KG1 (cell line): ENCODE measurements at regions not wholly inside any gene's neighbourhood (a gene's known extent, or its start where the extent isn't known, plus 50 kb on each side); places are given as distances from the start of the nearest gene placed in this dataset.
"Not testable (repeated sequence)": the region's sequence is repeated elsewhere in the genome, so short reads cannot be mapped to it uniquely, and the experiment has no call there.

ENCODE experiments used
- DNase-seq: peaks from one replicate; lab custom pipeline; 2025; lab: John Stamatoyannopoulos, UW

GRCh38 chr3:34109846-34110245 lies 311.4 kb downstream of the PDCD6IP start:
- DNase-seq: no peak

GRCh38 chr3:34111361-34111760 lies 312.9 kb downstream of the PDCD6IP start:
- DNase-seq: no peak

GRCh38 chr3:34112261-34112660 lies 313.8 kb downstream of the PDCD6IP start:
- not testable (repeated sequence) for DNase-seq

- DNase-seq: no peak
Observed at GRCh38 chr3:34131091-34131490, 332.7 kb downstream of the PDCD6IP start.

GRCh38 chr3:34132069-34132692 lies 333.8 kb downstream of the PDCD6IP start:
- DNase-seq: no peak

GRCh38 chr3:34139566-34139965 lies 341.1 kb downstream of the PDCD6IP start:
- no peak for DNase-seq

GRCh38 chr3:34140616-34141015 lies 342.2 kb downstream of the PDCD6IP start:
- DNase-seq: no peak

GRCh38 chr3:34141841-34142337 lies 343.5 kb downstream of the PDCD6IP start:
- no peak for DNase-seq

GRCh38 chr3:34145796-34146195 lies 347.4 kb downstream of the PDCD6IP start:
- DNase-seq: no peak

GRCh38 chr3:34146596-34146995 lies 348.2 kb downstream of the PDCD6IP start:
- DNase-seq: no peak

- DNase-seq: no peak
Observed at GRCh38 chr3:34150992-34151391, 352.6 kb downstream of the PDCD6IP start.

- DNase-seq: no peak
Observed at GRCh38 chr3:34152656-34153055, 354.2 kb downstream of the PDCD6IP start.

- DNase-seq: no peak
Observed at GRCh38 chr3:34155108-34155507, 356.7 kb downstream of the PDCD6IP start.

- no peak for DNase-seq
Observed at GRCh38 chr3:34155666-34156065, 357.2 kb downstream of the PDCD6IP start.

- no peak for DNase-seq
Observed at GRCh38 chr3:34157491-34157890, 359.1 kb downstream of the PDCD6IP start.

GRCh38 chr3:34159613-34160420 lies 361.4 kb downstream of the PDCD6IP start:
- no peak for DNase-seq

GRCh38 chr3:34169636-34170035 lies 371.2 kb downstream of the PDCD6IP start:
- not testable (repeated sequence) for DNase-seq

GRCh38 chr3:34174740-34175139 lies 376.3 kb downstream of the PDCD6IP start:
- DNase-seq: no peak

- no peak for DNase-seq
Observed at GRCh38 chr3:34175636-34176176, 377.3 kb downstream of the PDCD6IP start.

- DNase-seq: no peak
Observed at GRCh38 chr3:34176723-34177122, 378.3 kb downstream of the PDCD6IP start.

- no peak for DNase-seq
Observed at GRCh38 chr3:34178415-34178814, 380.0 kb downstream of the PDCD6IP start.

- no peak for DNase-seq
Observed at GRCh38 chr3:34179716-34180115, 381.3 kb downstream of the PDCD6IP start.

GRCh38 chr3:34180532-34180931 lies 382.1 kb downstream of the PDCD6IP start:
- DNase-seq: no peak
